Endothelial cell of umbilical vein (primary cell): ENCODE measurements at regions not wholly inside any gene's neighbourhood (a gene's known extent, or its start where the extent isn't known, plus 50 kb on each side); places are given as distances from the start of the nearest gene placed in this dataset.

ENCODE experiments used
- BruUV-seq: library from RNA; stranded (reverse); fragments of 400-500 nt; replicated peaks from 2 replicates; lab custom pipeline; 2021; lab: Mats Ljungman, UMichigan
- CTCF ChIA-PET: fragments of 300-600, 350-600 bp; sonication (Branson Sonifier 250); formaldehyde crosslinking; loops from one replicate; lab custom pipeline; 2021; ENCODE audit warnings: antibody characterized with exemption, inconsistent platforms; lab: Charles Lee
- POLR2A ChIA-PET: fragments of 300-600, 350-600 bp; sonication (Branson Sonifier 250); formaldehyde crosslinking; loops from one replicate; lab custom pipeline; 2021; ENCODE audit warnings: antibody characterized with exemption, inconsistent platforms; lab: Charles Lee
- DNase-seq: peaks from one replicate; pipeline ENCODE4 v3.0.0-alpha.2; 2011; ENCODE audit warnings: low read depth, low spot score
- FAIRE-seq: peaks from 2 replicates; lab custom pipeline; 2011; peaks lifted over from hg19 to GRCh38; lab: Jason Lieb, UNC
- H2AFZ ChIP-seq: 2 replicates; pipeline ENCODE4 v1.6.0; 2012; ENCODE audit warnings: low read depth, low read length, control low read depth, inconsistent platforms
- H3K27ac ChIP-seq: 2 replicates; pipeline ENCODE4 v1.5.1; 2011; ENCODE audit warnings: low read depth, mild to moderate bottlenecking, control low read depth, low read length, moderate library complexity; ENCODE audit not compliant: insufficient read depth
- H3K27me3 ChIP-seq, 2 experiments: 2 replicates each; pipeline versions ENCODE4 v1.6.0 to v1.6.1; 2011; ENCODE audit warnings: low read length in 2 of 2, mixed read lengths in 1 of 2; ENCODE audit not compliant: control insufficient read depth in 2 of 2, insufficient read depth in 2 of 2
- H3K36me3 ChIP-seq, 2 experiments: 2 replicates in 1 of 2; 3 replicates in 1 of 2; pipeline ENCODE4 v1.5.1; 2011; ENCODE audit warnings: low read length in 2 of 2, mild to moderate bottlenecking in 1 of 2, moderate library complexity in 1 of 2; ENCODE audit not compliant: control insufficient read depth in 2 of 2, insufficient read depth in 2 of 2; ENCODE audit errors: extremely low read depth in 1 of 2
- H3K4me1 ChIP-seq: 3 replicates; pipeline ENCODE4 v1.5.1; 2011; ENCODE audit warnings: mild to moderate bottlenecking, low read length; ENCODE audit not compliant: control insufficient read depth, insufficient read depth; ENCODE audit errors: extremely low read depth
- H3K4me2 ChIP-seq: 2 replicates; pipeline ENCODE4 v1.6.1; 2011; ENCODE audit warnings: low read length, control low read depth, mixed read lengths; ENCODE audit not compliant: insufficient read depth
- H3K4me3 ChIP-seq, 3 experiments: fragments of 200-600 bp in 1 of 3; sonication (generic), shearing (Covaris generic) in 1 of 3; replicated peaks in 1 of 3; 2 replicates each; pipeline ENCODE4 v1.5.1; 2011 to 2016; ENCODE audit warnings: control low read depth in 3 of 3, low read length in 3 of 3, mild to moderate bottlenecking in 2 of 3, inconsistent platforms in 1 of 3, low read depth in 1 of 3, moderate library complexity in 1 of 3; ENCODE audit not compliant: insufficient read depth in 1 of 3
- H3K79me2 ChIP-seq: 2 replicates; pipeline ENCODE4 v1.6.0; 2012; ENCODE audit warnings: low read length, inconsistent platforms; ENCODE audit not compliant: control insufficient read depth, insufficient read depth
- H3K9ac ChIP-seq: replicated peaks from 2 replicates; pipeline ENCODE3; 2011; ENCODE audit warnings: low read length, control low read depth; ENCODE audit not compliant: insufficient read depth; ENCODE audit errors: extremely low read depth
- H3K9me1 ChIP-seq: replicated peaks from 3 replicates; pipeline ENCODE4 v1.6.0; 2011; ENCODE audit warnings: mild to moderate bottlenecking, low read length; ENCODE audit not compliant: control insufficient read depth, insufficient read depth; ENCODE audit errors: extremely low read depth
- H3K9me3 ChIP-seq: replicated peaks from 2 replicates; pipeline ENCODE4 v1.5.1; 2012; ENCODE audit warnings: low read length, inconsistent platforms; ENCODE audit not compliant: control insufficient read depth, insufficient read depth
- H4K20me1 ChIP-seq: replicated peaks from 2 replicates; pipeline ENCODE3; 2011; ENCODE audit warnings: mild to moderate bottlenecking, low read length; ENCODE audit not compliant: control insufficient read depth, insufficient read depth; ENCODE audit errors: extremely low read depth
- EZH2 ChIP-seq: IDR thresholded peaks from 2 replicates; pipeline ENCODE4 v1.6.1; 2012; ENCODE audit warnings: borderline replicate concordance, low read depth, mild to moderate bottlenecking, moderate library complexity, low read length, inconsistent platforms; ENCODE audit not compliant: severe bottlenecking
- FOS ChIP-seq: IDR thresholded peaks from 2 replicates; pipeline ENCODE4 v1.6.1; 2011; ENCODE audit warnings: mild to moderate bottlenecking, low read length, moderate library complexity, borderline replicate concordance; ENCODE audit not compliant: insufficient read depth
- GATA2 ChIP-seq: IDR thresholded peaks from 2 replicates; pipeline ENCODE4 v1.7.0; 2011; ENCODE audit warnings: low read depth, mild to moderate bottlenecking, moderate library complexity, mixed read lengths, low read length; ENCODE audit not compliant: insufficient read length, insufficient read depth
- JUN ChIP-seq: IDR thresholded peaks from 2 replicates; pipeline ENCODE4 v1.6.1; 2011; ENCODE audit warnings: borderline replicate concordance, low read depth; ENCODE audit not compliant: insufficient read length, insufficient read depth
- MAX ChIP-seq: IDR thresholded peaks from 2 replicates; pipeline ENCODE4 v1.6.1; 2011; ENCODE audit not compliant: insufficient read depth, insufficient read length
- MYC ChIP-seq: IDR thresholded peaks from one replicate; pipeline ENCODE4 v1.6.1; 2011; ENCODE audit warnings: mild to moderate bottlenecking, low read depth, low read length
- POLR2A ChIP-seq: IDR thresholded peaks from 2 replicates; pipeline ENCODE4 v1.6.1; 2012; ENCODE audit warnings: low read depth, mild to moderate bottlenecking, control low read depth, low read length
- POLR2AphosphoS5 ChIP-seq: IDR thresholded peaks from 2 replicates; pipeline ENCODE4 v1.6.1; 2012; ENCODE audit warnings: low read depth, mild to moderate bottlenecking, control low read depth, low read length, moderate library complexity; ENCODE audit not compliant: insufficient read depth
- dilution Hi-C: fragments of 300-500 bp; cut with MboI; formaldehyde crosslinking; loops from one replicate; pipeline ENCODE4 v1.15.0; 2019; ENCODE audit warnings: low sequenced_read_pairs; ENCODE audit not compliant: extremely low pct_ligation_motif_present
- intact Hi-C: fragments of 100-400 bp; cut with micrococcal nuclease; formaldehyde crosslinking; loops from one replicate; pipeline ENCODE4 v1.10.0; 2022
- TF ChIP-seq, protein P1 (sequence below), 2 donors: IDR thresholded peaks; 1 replicate in 1 of 2; 2 replicates in 1 of 2; pipeline ENCODE4 v1.5.1; 2011; ENCODE audit warnings: low read length in 2 of 2, mild to moderate bottlenecking in 2 of 2, moderate library complexity in 2 of 2, control low read depth in 1 of 2, inconsistent platforms in 1 of 2, low read depth in 1 of 2; ENCODE audit not compliant: insufficient read depth in 1 of 2; ENCODE audit errors: extremely low read depth in 1 of 2

DNA sequence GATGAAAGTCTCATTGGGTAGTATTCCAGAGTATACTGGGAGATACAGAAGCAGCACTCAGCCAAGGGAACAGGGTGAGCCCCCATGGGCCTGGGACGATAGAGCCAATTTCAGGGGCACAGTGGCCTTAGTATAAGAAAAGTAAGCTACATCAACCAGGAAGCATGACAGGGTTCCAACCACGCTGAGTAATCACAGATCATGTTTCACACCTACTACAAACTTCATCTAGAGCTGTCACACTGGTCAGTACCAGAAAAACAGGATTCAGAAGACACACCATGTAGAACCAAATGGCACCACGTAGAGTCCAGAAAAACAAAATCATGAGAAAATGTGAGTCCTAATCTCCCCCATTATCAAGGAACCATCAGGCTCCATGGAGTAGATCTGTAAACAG lies 1292.4 kb upstream of the MIR17HG start:
- POLR2A ChIA-PET = no interaction called here
- Histone ChIP-seq H3K27ac (no peak overlapping the region), H4K20me1 (no peaks in the 10 kb centered on the region), H3K4me1 (no peaks in the 10 kb centered on the region), H3K27me3 (no peaks in the 10 kb centered on the region), H2AFZ (no peak overlapping the region), H3K9ac (no peak overlapping the region), H3K79me2 (no peaks in the 10 kb centered on the region), H3K9me1 (no peaks in the 10 kb centered on the region), H3K9me3 (no peaks in the 10 kb centered on the region), H3K4me2 (no peak overlapping the region), H3K36me3 (no peaks in the 10 kb centered on the region), H3K4me3 (no peak overlapping the region)
- BruUV-seq = no TSS peak
- CTCF ChIA-PET = no interaction called here
- FAIRE-seq (no peak), DNase-seq (no peak)
- TF ChIP-seq POLR2A (no peak), MYC (no peak), FOS (no peak), EZH2 (no peak), POLR2AphosphoS5 (no peak)
- TF ChIP-seq, protein P1, sequence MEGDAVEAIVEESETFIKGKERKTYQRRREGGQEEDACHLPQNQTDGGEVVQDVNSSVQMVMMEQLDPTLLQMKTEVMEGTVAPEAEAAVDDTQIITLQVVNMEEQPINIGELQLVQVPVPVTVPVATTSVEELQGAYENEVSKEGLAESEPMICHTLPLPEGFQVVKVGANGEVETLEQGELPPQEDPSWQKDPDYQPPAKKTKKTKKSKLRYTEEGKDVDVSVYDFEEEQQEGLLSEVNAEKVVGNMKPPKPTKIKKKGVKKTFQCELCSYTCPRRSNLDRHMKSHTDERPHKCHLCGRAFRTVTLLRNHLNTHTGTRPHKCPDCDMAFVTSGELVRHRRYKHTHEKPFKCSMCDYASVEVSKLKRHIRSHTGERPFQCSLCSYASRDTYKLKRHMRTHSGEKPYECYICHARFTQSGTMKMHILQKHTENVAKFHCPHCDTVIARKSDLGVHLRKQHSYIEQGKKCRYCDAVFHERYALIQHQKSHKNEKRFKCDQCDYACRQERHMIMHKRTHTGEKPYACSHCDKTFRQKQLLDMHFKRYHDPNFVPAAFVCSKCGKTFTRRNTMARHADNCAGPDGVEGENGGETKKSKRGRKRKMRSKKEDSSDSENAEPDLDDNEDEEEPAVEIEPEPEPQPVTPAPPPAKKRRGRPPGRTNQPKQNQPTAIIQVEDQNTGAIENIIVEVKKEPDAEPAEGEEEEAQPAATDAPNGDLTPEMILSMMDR (IDR thresholded peaks at IDR 0.05; ENCODE audit: extremely low read depth in 1 of 2, insufficient read depth in 1 of 2, low read depth in 1 of 2, low read length in 2 of 2) = no peak
- intact Hi-C loops (no loop called here), dilution Hi-C loops (no loop called here)

DNA sequence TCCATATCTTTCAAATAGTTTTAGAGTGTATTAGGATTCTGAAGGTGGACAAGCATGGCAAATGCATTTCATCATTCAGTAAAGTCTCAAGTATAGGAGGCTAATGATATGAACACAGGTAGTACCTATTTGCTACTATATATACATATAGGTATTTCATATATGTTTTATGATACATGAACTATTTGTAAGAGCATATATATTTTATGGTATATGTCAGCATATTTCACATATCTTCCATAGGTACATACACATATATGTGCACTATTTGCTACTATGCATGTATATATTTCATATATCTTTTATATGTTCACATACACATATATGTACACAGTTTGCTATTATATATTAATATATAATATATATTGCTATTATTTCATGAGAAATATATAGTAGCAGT lies 1291.7 kb upstream of the MIR17HG start:
- Histone ChIP-seq H3K9ac (no peak overlapping the region), H3K27me3 (no peaks in the 10 kb centered on the region), H3K4me1 (no peaks in the 10 kb centered on the region), H2AFZ (no peak overlapping the region), H3K9me1 (no peaks in the 10 kb centered on the region), H4K20me1 (no peaks in the 10 kb centered on the region), H3K36me3 (no peaks in the 10 kb centered on the region), H3K4me3 (no peak overlapping the region), H3K4me2 (no peak overlapping the region), H3K79me2 (no peaks in the 10 kb centered on the region), H3K27ac (no peak overlapping the region), H3K9me3 (no peaks in the 10 kb centered on the region)
- DNase-seq (no peak), FAIRE-seq (no peak)
- ChIA-PET POLR2A (no interaction called here), CTCF (no interaction called here)
- TF ChIP-seq POLR2AphosphoS5 (no peak), JUN (no peak), FOS (no peak), GATA2 (no peak), POLR2A (no peak), EZH2 (no peak), MYC (no peak), MAX (no peak)
- TF ChIP-seq, protein P1 (IDR thresholded peaks at IDR 0.05; ENCODE audit: extremely low read depth in 1 of 2, insufficient read depth in 1 of 2, low read depth in 1 of 2, low read length in 2 of 2) = no peak
- intact Hi-C loops (no loop called here), dilution Hi-C loops (no loop called here)
- BruUV-seq = no TSS peak
